ENCODE measurements at regions not wholly inside any gene's neighbourhood (a gene's known extent, or its start where the extent isn't known, plus 50 kb on each side); places are given as distances from the start of the nearest gene placed in this dataset.

DNA sequence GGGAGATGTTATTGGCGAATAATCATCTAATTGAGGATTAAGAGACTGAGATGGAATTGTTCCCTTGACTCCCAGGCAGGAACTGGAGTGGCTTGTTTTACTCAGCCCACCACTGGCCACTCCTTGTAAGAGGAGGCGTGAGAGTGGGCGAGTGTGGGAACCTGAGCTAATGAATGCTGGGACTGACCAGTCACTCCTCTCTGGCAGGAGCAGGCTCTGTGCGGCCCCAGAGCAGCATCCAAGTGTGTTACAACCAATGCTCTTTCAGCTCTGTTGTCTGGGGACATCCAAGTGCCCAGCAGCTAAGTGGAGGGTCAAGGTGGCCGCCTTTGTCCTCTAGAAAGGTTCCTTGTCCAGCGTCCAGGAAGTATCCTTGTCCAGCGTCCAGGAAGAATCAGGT, 739.9 kb downstream of the CDH8 start:
- TF ChIP-seq, protein P1, sequence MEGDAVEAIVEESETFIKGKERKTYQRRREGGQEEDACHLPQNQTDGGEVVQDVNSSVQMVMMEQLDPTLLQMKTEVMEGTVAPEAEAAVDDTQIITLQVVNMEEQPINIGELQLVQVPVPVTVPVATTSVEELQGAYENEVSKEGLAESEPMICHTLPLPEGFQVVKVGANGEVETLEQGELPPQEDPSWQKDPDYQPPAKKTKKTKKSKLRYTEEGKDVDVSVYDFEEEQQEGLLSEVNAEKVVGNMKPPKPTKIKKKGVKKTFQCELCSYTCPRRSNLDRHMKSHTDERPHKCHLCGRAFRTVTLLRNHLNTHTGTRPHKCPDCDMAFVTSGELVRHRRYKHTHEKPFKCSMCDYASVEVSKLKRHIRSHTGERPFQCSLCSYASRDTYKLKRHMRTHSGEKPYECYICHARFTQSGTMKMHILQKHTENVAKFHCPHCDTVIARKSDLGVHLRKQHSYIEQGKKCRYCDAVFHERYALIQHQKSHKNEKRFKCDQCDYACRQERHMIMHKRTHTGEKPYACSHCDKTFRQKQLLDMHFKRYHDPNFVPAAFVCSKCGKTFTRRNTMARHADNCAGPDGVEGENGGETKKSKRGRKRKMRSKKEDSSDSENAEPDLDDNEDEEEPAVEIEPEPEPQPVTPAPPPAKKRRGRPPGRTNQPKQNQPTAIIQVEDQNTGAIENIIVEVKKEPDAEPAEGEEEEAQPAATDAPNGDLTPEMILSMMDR (IDR thresholded peaks at IDR 0.05) = no peak
- TF ChIP-seq POLR2A (IDR thresholded peaks at IDR 0.05) = no peak

Measured in testis (tissue), 2 donors.